CD14-positive monocyte (primary cell): ENCODE measurements at regions not wholly inside any gene's neighbourhood (a gene's known extent, or its start where the extent isn't known, plus 50 kb on each side); places are given as distances from the start of the nearest gene placed in this dataset.

Source experiments
- DNase-seq, 3 donors: peaks; one replicate each; pipeline ENCODE4 v3.0.0-alpha.2; 2011 to 2022
- H2AFZ ChIP-seq: 2 replicates; pipeline ENCODE4 v1.6.0; 2012; ENCODE audit warnings: mild to moderate bottlenecking, low read depth, low read length, inconsistent platforms; ENCODE audit not compliant: insufficient read depth, poor library complexity, severe bottlenecking
- H3K27ac ChIP-seq, 2 donors: 1 replicate in 1 of 2; 2 replicates in 1 of 2; pipeline ENCODE4 v1.5.1; 2012 to 2013; ENCODE audit warnings: low read length in 2 of 2, control low read depth in 1 of 2, inconsistent platforms in 1 of 2, low read depth in 1 of 2, mild to moderate bottlenecking in 1 of 2
- H3K27me3 ChIP-seq, 2 donors: one replicate each; pipeline versions ENCODE4 v1.6.0 to v1.6.1; 2011 to 2013; ENCODE audit warnings: low read length in 2 of 2; ENCODE audit not compliant: control insufficient read depth in 2 of 2, insufficient read depth in 2 of 2
- H3K36me3 ChIP-seq, 2 donors: replicated peaks in 1 of 2; 1 replicate in 1 of 2; 2 replicates in 1 of 2; pipeline versions ENCODE4 v1.5.1 to v1.6.1; 2012 to 2013; ENCODE audit warnings: low read length in 2 of 2, control low read depth in 1 of 2, inconsistent platforms in 1 of 2, mild to moderate bottlenecking in 1 of 2; ENCODE audit not compliant: insufficient read depth in 2 of 2, control insufficient read depth in 1 of 2
- H3K4me1 ChIP-seq, 2 donors: 1 replicate in 1 of 2; 2 replicates in 1 of 2; pipeline versions ENCODE4 v1.5.1 to v1.6.1; 2012 to 2013; ENCODE audit warnings: low read length in 2 of 2, control low read depth in 1 of 2, inconsistent platforms in 1 of 2, mild to moderate bottlenecking in 1 of 2, moderate library complexity in 1 of 2; ENCODE audit not compliant: insufficient read depth in 2 of 2, control insufficient read depth in 1 of 2
- H3K4me2 ChIP-seq: replicated peaks from 2 replicates; pipeline ENCODE3; 2012; ENCODE audit warnings: low read length, moderate library complexity, mild to moderate bottlenecking; ENCODE audit not compliant: poor library complexity, severe bottlenecking; ENCODE audit errors: extremely low read depth
- H3K4me3 ChIP-seq, 3 experiments: fragments of 200-600 bp in 1 of 3; sonication (generic) in 1 of 3; replicated peaks in 1 of 3; 1 replicate in 2 of 3; 2 replicates in 1 of 3; pipeline ENCODE4 v1.5.1; 2011 to 2013; ENCODE audit warnings: low read length in 3 of 3, mild to moderate bottlenecking in 3 of 3, control low read depth in 2 of 3, low read depth in 2 of 3, inconsistent platforms in 1 of 3, moderate library complexity in 1 of 3
- H3K79me2 ChIP-seq: 2 replicates; pipeline ENCODE4 v1.6.0; 2012; ENCODE audit warnings: mild to moderate bottlenecking, control low read depth, inconsistent platforms, low read length, moderate library complexity; ENCODE audit not compliant: insufficient read depth
- H3K9ac ChIP-seq: 2 replicates; pipeline ENCODE4 v1.6.0; 2017; ENCODE audit warnings: low read length, mild to moderate bottlenecking; ENCODE audit not compliant: insufficient read depth, poor library complexity, severe bottlenecking
- H3K9me3 ChIP-seq, 2 donors: replicated peaks in 1 of 2; 1 replicate in 1 of 2; 2 replicates in 1 of 2; pipeline versions ENCODE4 v1.5.1 to v1.6.1; 2012 to 2013; ENCODE audit warnings: low read length in 2 of 2, control low read depth in 1 of 2; ENCODE audit not compliant: control insufficient read depth in 1 of 2, insufficient read depth in 1 of 2
- H4K20me1 ChIP-seq: 2 replicates; pipeline ENCODE4 v1.6.0; 2012; ENCODE audit warnings: mild to moderate bottlenecking, low read length, control low read depth, moderate library complexity; ENCODE audit not compliant: insufficient read depth
- H3K27ac Mint-ChIP-seq, 7 donors: one replicate each; pipeline ENCODE4 v1.8.0; 2020; ENCODE audit warnings: mild to moderate bottlenecking in 7 of 7, mixed read lengths in 7 of 7, moderate library complexity in 6 of 7, inconsistent platforms in 2 of 7
- H3K27me3 Mint-ChIP-seq, 3 donors: one replicate each; pipeline ENCODE4 v1.8.0; 2021 to 2022; ENCODE audit warnings: low read depth in 3 of 3, mild to moderate bottlenecking in 3 of 3, mixed read lengths in 3 of 3, moderate library complexity in 3 of 3, inconsistent platforms in 1 of 3
- H3K36me3 Mint-ChIP-seq, 2 donors: one replicate each; pipeline ENCODE4 v1.8.0; 2020; ENCODE audit warnings: mixed read lengths in 2 of 2, inconsistent platforms in 1 of 2, mild to moderate bottlenecking in 1 of 2
- H3K4me1 Mint-ChIP-seq: one replicate; pipeline ENCODE4 v1.8.0; 2020; ENCODE audit warnings: mild to moderate bottlenecking, mixed read lengths
- H3K4me3 Mint-ChIP-seq, 2 donors: one replicate each; pipeline ENCODE4 v1.8.0; 2020; ENCODE audit warnings: mild to moderate bottlenecking in 2 of 2, mixed read lengths in 2 of 2, moderate library complexity in 1 of 2
- H3K9me3 Mint-ChIP-seq, 7 donors: one replicate each; pipeline ENCODE4 v1.8.0; 2020 to 2022; ENCODE audit warnings: mixed read lengths in 7 of 7, mild to moderate bottlenecking in 6 of 7, moderate library complexity in 6 of 7, inconsistent platforms in 2 of 7
- CTCF ChIP-seq: fragments of 200-600 bp; IDR thresholded peaks from one replicate; pipeline ENCODE4 v1.8.0; 2022; ENCODE audit warnings: antibody characterized with exemption, mild to moderate bottlenecking
- intact Hi-C, 2 donors: fragments of 100-400 bp; cut with micrococcal nuclease; formaldehyde crosslinking; loops; one replicate each; pipeline versions ENCODE4 v1.15.0 to v1.15.1; 2023

- Histone ChIP-seq H3K27me3 (no peaks in the 10 kb centered on the region), H4K20me1 (no peaks in the 10 kb centered on the region), H3K4me1 (no peaks in the 10 kb centered on the region), H2AFZ (no peak overlapping the region), H3K27ac (no peak overlapping the region), H3K9me3 (no peaks in the 10 kb centered on the region), H3K4me2 (no peak overlapping the region), H3K4me3 (no peak overlapping the region), H3K36me3 (no peaks in the 10 kb centered on the region), H3K9ac (no peak overlapping the region), H3K79me2 (no peaks in the 10 kb centered on the region)
- intact Hi-C loops: no loop called here
- Mint-ChIP-seq H3K9me3 (peaks cover 0 to 4% (median 2%) of the 10 kb centered on the region in 7 donors), H3K36me3 (no peaks in the 10 kb centered on the region), H3K4me1 (no peaks in the 10 kb centered on the region), H3K4me3 (no peak overlapping the region), H3K27me3 (peaks cover 0 to 2% (median 0%) of the 10 kb centered on the region in 3 donors), H3K27ac (no peak overlapping the region)
- TF ChIP-seq CTCF: no peak
- no peak for DNase-seq
Observed at GRCh38 chr1:214939180-214939579, 143.4 kb upstream of the KCNK2 start.

- Histone ChIP-seq H3K4me1 (no peaks in the 10 kb centered on the region), H3K9me3 (no peaks in the 10 kb centered on the region), H2AFZ (no peak overlapping the region), H3K79me2 (no peaks in the 10 kb centered on the region), H3K4me2 (no peak overlapping the region), H4K20me1 (no peaks in the 10 kb centered on the region), H3K27me3 (no peaks in the 10 kb centered on the region), H3K27ac (no peak overlapping the region), H3K36me3 (no peaks in the 10 kb centered on the region), H3K9ac (no peak overlapping the region), H3K4me3 (no peak overlapping the region)
- Mint-ChIP-seq H3K9me3 (peaks cover 0 to 6% (median 2%) of the 10 kb centered on the region in 7 donors), H3K27me3 (peaks cover 0 to 2% (median 0%) of the 10 kb centered on the region in 3 donors), H3K27ac (no peak overlapping the region), H3K4me1 (no peaks in the 10 kb centered on the region), H3K36me3 (no peaks in the 10 kb centered on the region), H3K4me3 (no peak overlapping the region)
- intact Hi-C loops: no loop called here
- TF ChIP-seq CTCF: no peak
- no peak for DNase-seq
Observed at GRCh38 chr1:214941061-214941460, 141.5 kb upstream of the KCNK2 start.
